WI38 (cell line): ENCODE measurements at regions not wholly inside any gene's neighbourhood (a gene's known extent, or its start where the extent isn't known, plus 50 kb on each side); places are given as distances from the start of the nearest gene placed in this dataset.

Experiments
- H3K4me3 ChIP-seq: 2 replicates; pipeline ENCODE4 v1.5.1; 2011; ENCODE audit warnings: low read depth, mild to moderate bottlenecking, control low read depth, low read length
- CTCF ChIP-seq: IDR thresholded peaks from 2 replicates; pipeline ENCODE4 v1.5.1; 2012; ENCODE audit warnings: low read depth, mild to moderate bottlenecking, control low read depth, low read length

GRCh38 chr9:79847074-79847473 is 275.3 kb downstream of the TLE4 start:
- no peak overlapping the region for H3K4me3 ChIP-seq

GRCh38 chr9:79829566-79830302 is 258.0 kb downstream of the TLE4 start:
- TF ChIP-seq CTCF = no peak

More at GRCh38 chr9:79847074-79847473, 275.3 kb downstream of the TLE4 start:
- TF ChIP-seq CTCF = no peak

GRCh38 chr9:79824265-79824664 is 252.5 kb downstream of the TLE4 start:
- TF ChIP-seq CTCF = no peak
- H3K4me3 ChIP-seq = no peak overlapping the region

More at GRCh38 chr9:79829566-79830302, 258.0 kb downstream of the TLE4 start:
- no peak overlapping the region for H3K4me3 ChIP-seq

- H3K4me3 ChIP-seq = no peak overlapping the region
- TF ChIP-seq CTCF = no peak
Observed at GRCh38 chr9:79817438-79818004, 245.8 kb downstream of the TLE4 start.

- no peak overlapping the region for H3K4me3 ChIP-seq
- TF ChIP-seq CTCF = no peak
Observed at GRCh38 chr9:79813258-79813638, 241.5 kb downstream of the TLE4 start.

- no peak overlapping the region for H3K4me3 ChIP-seq
- no peak for TF ChIP-seq CTCF
Observed at GRCh38 chr9:79812507-79813257, 240.9 kb downstream of the TLE4 start.

- no peak for TF ChIP-seq CTCF
- no peak overlapping the region for H3K4me3 ChIP-seq
Observed at GRCh38 chr9:79812099-79812498, 240.3 kb downstream of the TLE4 start.
